Vagina (tissue), 2 donors: ENCODE measurements at regions not wholly inside any gene's neighbourhood (a gene's known extent, or its start where the extent isn't known, plus 50 kb on each side); places are given as distances from the start of the nearest gene placed in this dataset.

Experiments used
- POLR2A ChIP-seq, 2 donors: fragments of 450-650 bp; IDR thresholded peaks; one replicate each; pipeline ENCODE4 v1.6.1; 2017; ENCODE audit warnings: antibody characterized with exemption in 2 of 2, mild to moderate bottlenecking in 2 of 2, moderate library complexity in 2 of 2
- POLR2AphosphoS5 ChIP-seq, 2 donors: sonication (generic); formaldehyde crosslinking; IDR thresholded peaks; one replicate each; pipeline ENCODE4 v1.9.0; 2017; ENCODE audit warnings: antibody characterized with exemption in 2 of 2, mild to moderate bottlenecking in 2 of 2, low read depth in 1 of 2; ENCODE audit not compliant: insufficient read depth in 1 of 2
- TF ChIP-seq, protein P1 (sequence below), 3 experiments: fragments of 450-650 bp in 2 of 3; fragments of 200-600 bp in 1 of 3; sonication (generic) in 1 of 3; IDR thresholded peaks; one replicate each; pipeline ENCODE4 v1.5.1; 2017 to 2019; ENCODE audit warnings: antibody characterized with exemption in 3 of 3, mild to moderate bottlenecking in 2 of 3, moderate library complexity in 2 of 3

DNA sequence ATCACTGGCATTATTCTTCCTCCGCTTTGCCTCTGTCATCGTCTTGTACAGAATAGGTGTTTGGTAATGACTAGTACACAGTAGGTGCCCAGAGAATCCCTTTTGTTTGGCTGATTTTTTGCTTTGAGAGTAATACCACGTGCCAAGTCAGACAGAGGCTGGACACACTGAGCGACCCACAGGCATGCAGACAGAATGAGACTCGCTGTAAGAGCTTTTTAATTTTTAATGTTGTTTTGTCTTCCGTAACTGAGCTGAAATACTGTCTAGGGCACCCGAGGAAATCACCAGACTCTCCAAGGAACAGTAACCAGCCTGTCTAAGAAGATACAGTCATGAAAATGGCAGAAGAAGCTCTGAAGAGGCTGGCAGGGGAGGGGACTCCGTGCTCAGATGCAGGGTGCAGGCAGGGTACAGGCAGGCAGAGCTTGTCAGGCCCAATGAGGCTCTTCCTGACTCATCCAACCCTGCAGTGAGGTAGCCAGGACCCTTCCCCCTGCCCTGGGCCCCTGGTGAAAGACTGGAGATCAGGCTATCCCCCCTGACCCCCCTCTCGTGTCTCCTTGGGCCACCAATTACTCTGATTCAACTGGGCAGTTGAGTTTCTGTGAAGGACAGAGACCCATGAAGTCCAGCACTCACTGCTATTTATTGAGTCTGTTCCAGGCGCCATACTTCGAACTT is 60.1 kb upstream of the ECE1 start:
- TF ChIP-seq, protein P1, sequence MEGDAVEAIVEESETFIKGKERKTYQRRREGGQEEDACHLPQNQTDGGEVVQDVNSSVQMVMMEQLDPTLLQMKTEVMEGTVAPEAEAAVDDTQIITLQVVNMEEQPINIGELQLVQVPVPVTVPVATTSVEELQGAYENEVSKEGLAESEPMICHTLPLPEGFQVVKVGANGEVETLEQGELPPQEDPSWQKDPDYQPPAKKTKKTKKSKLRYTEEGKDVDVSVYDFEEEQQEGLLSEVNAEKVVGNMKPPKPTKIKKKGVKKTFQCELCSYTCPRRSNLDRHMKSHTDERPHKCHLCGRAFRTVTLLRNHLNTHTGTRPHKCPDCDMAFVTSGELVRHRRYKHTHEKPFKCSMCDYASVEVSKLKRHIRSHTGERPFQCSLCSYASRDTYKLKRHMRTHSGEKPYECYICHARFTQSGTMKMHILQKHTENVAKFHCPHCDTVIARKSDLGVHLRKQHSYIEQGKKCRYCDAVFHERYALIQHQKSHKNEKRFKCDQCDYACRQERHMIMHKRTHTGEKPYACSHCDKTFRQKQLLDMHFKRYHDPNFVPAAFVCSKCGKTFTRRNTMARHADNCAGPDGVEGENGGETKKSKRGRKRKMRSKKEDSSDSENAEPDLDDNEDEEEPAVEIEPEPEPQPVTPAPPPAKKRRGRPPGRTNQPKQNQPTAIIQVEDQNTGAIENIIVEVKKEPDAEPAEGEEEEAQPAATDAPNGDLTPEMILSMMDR (IDR thresholded peaks at IDR 0.05) = no peak
- TF ChIP-seq POLR2A (IDR thresholded peaks at IDR 0.05) (no peak), POLR2AphosphoS5 (IDR thresholded peaks at IDR 0.05; ENCODE audit: insufficient read depth in 1 of 2, low read depth in 1 of 2) (no peak)
